Kidney (tissue), 13 donors: ENCODE measurements at regions not wholly inside any gene's neighbourhood (a gene's known extent, or its start where the extent isn't known, plus 50 kb on each side); places are given as distances from the start of the nearest gene placed in this dataset.
A peak's percentile ranks its signal among the peaks of the same experiment; 100 is the strongest.

Source experiments
- DNase-seq, 5 donors: peaks; one replicate each; pipeline ENCODE4 v3.0.0-alpha.2; 2013 to 2020
- FAIRE-seq: peaks from 2 replicates; lab custom pipeline; 2012; peaks lifted over from hg19 to GRCh38; lab: Jason Lieb, UNC
- H3K27ac ChIP-seq, 2 donors: one replicate each; pipeline ENCODE4 v1.7.0; 2013; ENCODE audit warnings: low read depth in 2 of 2, low read length in 2 of 2, inconsistent platforms in 1 of 2
- H3K27me3 ChIP-seq: one replicate; pipeline ENCODE4 v1.7.1; 2013; ENCODE audit warnings: low read length, inconsistent platforms; ENCODE audit not compliant: control insufficient read depth, insufficient read depth
- H3K36me3 ChIP-seq, 3 donors: one replicate each; pipeline versions ENCODE4 v1.7.0 to v1.7.1; 2013; ENCODE audit warnings: low read length in 3 of 3, control low read depth in 1 of 3, inconsistent platforms in 1 of 3; ENCODE audit not compliant: insufficient read depth in 3 of 3, control insufficient read depth in 2 of 3
- H3K4me1 ChIP-seq, 3 donors: one replicate each; pipeline versions ENCODE4 v1.7.0 to v1.7.1; 2013; ENCODE audit warnings: low read length in 3 of 3, inconsistent platforms in 1 of 3, low read depth in 1 of 3; ENCODE audit not compliant: control insufficient read depth in 2 of 3, insufficient read depth in 2 of 3
- H3K4me3 ChIP-seq, 3 donors: one replicate each; pipeline versions ENCODE4 v1.7.0 to v1.8.1; 2013; ENCODE audit warnings: low read length in 3 of 3, control low read depth in 1 of 3, inconsistent platforms in 1 of 3
- H3K9ac ChIP-seq, 3 donors: one replicate each; pipeline versions ENCODE4 v1.7.0 to v1.7.1; 2013; ENCODE audit warnings: low read length in 3 of 3, control low read depth in 1 of 3, inconsistent platforms in 1 of 3
- H3K9me3 ChIP-seq, 3 donors: one replicate each; pipeline versions ENCODE4 v1.7.0 to v1.7.1; 2013; ENCODE audit warnings: low read length in 3 of 3, control low read depth in 1 of 3, inconsistent platforms in 1 of 3; ENCODE audit not compliant: control insufficient read depth in 2 of 3, insufficient read depth in 1 of 3
- intact Hi-C: fragments of 100-400 bp; cut with DNase I; formaldehyde crosslinking; loops from one replicate; pipeline ENCODE4 v1.11.1; 2022
- TF ChIP-seq, protein P1 (sequence below): IDR thresholded peaks from 3 replicates; pipeline ENCODE4 v1.5.1; 2012; ENCODE audit warnings: mild to moderate bottlenecking, moderate library complexity, borderline replicate concordance; ENCODE audit not compliant: insufficient read depth; ENCODE audit errors: extremely low read depth
- donor health status: control.
- donor health status: control.
- donor health status: control.
- donor health status: control.
- donor health status: control.
- donor health status: DM: yes; HTN: yes; CAD: no.
- donor health status: Normal renal cell carcinoma (clear cell type).

GRCh38 chr22:48670731-48671130 is 1156.9 kb downstream of the BRD1 start:
- peak in 3 of 5 donors; percentile 42 to 56 (median 49) for DNase-seq
- H3K36me3 ChIP-seq = no peaks in the 10 kb centered on the region
- FAIRE-seq = no peak

DNA sequence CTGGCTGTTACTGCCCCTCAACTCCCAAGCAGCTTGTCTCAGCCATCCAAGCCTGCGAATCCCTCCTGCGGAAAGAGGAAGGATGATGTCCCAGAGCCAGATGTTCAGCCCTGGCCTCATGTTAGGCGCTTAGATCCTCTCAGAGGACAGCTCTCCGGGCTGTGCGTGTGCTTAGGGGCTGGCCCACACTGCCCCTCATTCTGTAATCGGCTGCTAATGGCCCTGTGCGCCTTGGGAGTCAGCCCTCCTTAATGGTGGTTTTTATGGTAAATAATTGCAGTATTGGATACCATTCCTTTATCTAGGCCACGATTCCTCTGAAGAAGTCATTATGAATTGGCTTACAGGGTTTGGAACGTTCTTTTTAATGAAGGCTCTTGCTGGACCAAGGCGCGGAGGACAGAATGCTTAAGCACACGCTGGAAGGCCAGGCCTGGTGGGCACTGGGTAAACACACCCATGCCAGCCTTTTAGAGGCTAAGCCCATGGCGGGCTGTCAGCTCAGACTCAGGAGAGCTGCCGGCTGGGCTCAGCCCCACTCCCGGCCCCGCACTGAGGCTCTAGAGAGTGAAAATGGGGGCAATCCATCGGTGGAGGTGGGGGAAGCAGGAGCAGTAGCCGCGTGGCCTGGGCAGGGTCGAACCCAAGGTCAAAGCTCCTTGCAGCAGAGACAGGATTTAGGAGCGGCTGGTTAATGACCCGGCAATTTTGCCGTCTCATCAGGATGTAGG is 1157.5 kb downstream of the BRD1 start:
- H3K4me3 ChIP-seq = no peak overlapping the region
- intact Hi-C loops = no loop called here
- H3K9ac ChIP-seq = no peak overlapping the region
- no peaks in the 10 kb centered on the region for H3K36me3 ChIP-seq
- peak in 2 of 5 donors; percentile 24 to 40 for DNase-seq
- H3K27ac ChIP-seq = no peak overlapping the region
- H3K9me3 ChIP-seq = peaks cover 0 to 4% (median 0%) of the 10 kb centered on the region in 3 donors
- TF ChIP-seq, protein P1, sequence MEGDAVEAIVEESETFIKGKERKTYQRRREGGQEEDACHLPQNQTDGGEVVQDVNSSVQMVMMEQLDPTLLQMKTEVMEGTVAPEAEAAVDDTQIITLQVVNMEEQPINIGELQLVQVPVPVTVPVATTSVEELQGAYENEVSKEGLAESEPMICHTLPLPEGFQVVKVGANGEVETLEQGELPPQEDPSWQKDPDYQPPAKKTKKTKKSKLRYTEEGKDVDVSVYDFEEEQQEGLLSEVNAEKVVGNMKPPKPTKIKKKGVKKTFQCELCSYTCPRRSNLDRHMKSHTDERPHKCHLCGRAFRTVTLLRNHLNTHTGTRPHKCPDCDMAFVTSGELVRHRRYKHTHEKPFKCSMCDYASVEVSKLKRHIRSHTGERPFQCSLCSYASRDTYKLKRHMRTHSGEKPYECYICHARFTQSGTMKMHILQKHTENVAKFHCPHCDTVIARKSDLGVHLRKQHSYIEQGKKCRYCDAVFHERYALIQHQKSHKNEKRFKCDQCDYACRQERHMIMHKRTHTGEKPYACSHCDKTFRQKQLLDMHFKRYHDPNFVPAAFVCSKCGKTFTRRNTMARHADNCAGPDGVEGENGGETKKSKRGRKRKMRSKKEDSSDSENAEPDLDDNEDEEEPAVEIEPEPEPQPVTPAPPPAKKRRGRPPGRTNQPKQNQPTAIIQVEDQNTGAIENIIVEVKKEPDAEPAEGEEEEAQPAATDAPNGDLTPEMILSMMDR = no peak
- FAIRE-seq = no peak
- no peaks in the 10 kb centered on the region for H3K4me1 ChIP-seq
- no peaks in the 10 kb centered on the region for H3K27me3 ChIP-seq

More at GRCh38 chr22:48670731-48671130, 1156.9 kb downstream of the BRD1 start:
- no peaks in the 10 kb centered on the region for H3K4me1 ChIP-seq
- H3K27ac ChIP-seq = no peak overlapping the region
- peaks cover 0 to 4% (median 0%) of the 10 kb centered on the region in 3 donors for H3K9me3 ChIP-seq
- H3K27me3 ChIP-seq = no peaks in the 10 kb centered on the region
- no peak overlapping the region for H3K4me3 ChIP-seq
- intact Hi-C loops = no loop called here
- TF ChIP-seq, protein P1 = no peak
- no peak overlapping the region for H3K9ac ChIP-seq

DNA sequence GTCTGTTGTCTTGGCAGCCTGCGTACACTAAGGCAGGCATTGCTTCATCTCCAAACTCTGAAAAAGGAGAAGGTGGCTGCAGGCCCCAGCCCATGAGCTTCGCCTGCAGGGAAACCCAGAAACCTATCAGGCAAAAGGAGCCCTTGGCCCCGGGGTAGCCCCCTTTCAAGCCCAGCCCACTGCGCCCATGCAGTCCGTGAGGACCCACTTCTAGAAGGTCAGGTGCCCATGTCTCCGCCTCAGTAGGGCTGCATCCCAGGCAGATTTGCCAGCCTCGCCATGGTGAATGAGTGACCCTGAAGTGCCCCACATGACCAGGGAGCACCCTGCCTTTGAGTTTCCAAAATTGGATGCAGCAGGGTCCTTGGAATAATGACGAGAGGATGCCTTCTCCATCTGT is 1158.4 kb downstream of the BRD1 start:
- H3K36me3 ChIP-seq = no peaks in the 10 kb centered on the region
- no peak overlapping the region for H3K9ac ChIP-seq
- no peak for DNase-seq
- TF ChIP-seq, protein P1 = no peak
- H3K27ac ChIP-seq = no peak overlapping the region
- no peak for FAIRE-seq
- no peaks in the 10 kb centered on the region for H3K4me1 ChIP-seq
- peaks cover 0 to 7% (median 0%) of the 10 kb centered on the region in 3 donors for H3K9me3 ChIP-seq
- intact Hi-C loops = no loop called here
- no peaks in the 10 kb centered on the region for H3K27me3 ChIP-seq
- no peak overlapping the region for H3K4me3 ChIP-seq
